ENCODE measurements at regions not wholly inside any gene's neighbourhood (a gene's known extent, or its start where the extent isn't known, plus 50 kb on each side); places are given as distances from the start of the nearest gene placed in this dataset.

DNA sequence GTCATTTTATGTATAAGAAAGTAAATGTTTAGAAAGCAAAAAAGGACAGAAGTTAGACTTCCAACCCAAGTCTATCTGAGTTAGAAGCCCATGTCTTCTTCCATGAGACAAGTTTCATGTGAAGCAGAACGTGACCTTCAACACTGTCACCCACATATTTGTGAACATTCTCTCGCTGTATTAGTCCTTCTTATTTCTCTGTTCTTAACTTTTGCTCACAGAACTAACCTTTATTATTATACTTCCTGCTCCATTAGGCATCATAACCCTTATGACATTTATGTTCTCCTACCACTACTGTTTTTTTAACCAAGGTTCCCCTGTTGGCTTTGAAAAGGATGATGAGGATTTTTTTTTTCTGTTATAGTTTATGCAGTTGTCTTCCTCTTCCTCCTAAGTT, 238.8 kb downstream of the ZNF608 start:
- no peak for TF ChIP-seq POLR2A (IDR thresholded peaks at IDR 0.05)
- TF ChIP-seq, protein P1, sequence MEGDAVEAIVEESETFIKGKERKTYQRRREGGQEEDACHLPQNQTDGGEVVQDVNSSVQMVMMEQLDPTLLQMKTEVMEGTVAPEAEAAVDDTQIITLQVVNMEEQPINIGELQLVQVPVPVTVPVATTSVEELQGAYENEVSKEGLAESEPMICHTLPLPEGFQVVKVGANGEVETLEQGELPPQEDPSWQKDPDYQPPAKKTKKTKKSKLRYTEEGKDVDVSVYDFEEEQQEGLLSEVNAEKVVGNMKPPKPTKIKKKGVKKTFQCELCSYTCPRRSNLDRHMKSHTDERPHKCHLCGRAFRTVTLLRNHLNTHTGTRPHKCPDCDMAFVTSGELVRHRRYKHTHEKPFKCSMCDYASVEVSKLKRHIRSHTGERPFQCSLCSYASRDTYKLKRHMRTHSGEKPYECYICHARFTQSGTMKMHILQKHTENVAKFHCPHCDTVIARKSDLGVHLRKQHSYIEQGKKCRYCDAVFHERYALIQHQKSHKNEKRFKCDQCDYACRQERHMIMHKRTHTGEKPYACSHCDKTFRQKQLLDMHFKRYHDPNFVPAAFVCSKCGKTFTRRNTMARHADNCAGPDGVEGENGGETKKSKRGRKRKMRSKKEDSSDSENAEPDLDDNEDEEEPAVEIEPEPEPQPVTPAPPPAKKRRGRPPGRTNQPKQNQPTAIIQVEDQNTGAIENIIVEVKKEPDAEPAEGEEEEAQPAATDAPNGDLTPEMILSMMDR (IDR thresholded peaks at IDR 0.05) = no peak
